IPS-NIHi7 (cell line): ENCODE measurements at regions not wholly inside any gene's neighbourhood (a gene's known extent, or its start where the extent isn't known, plus 50 kb on each side); places are given as distances from the start of the nearest gene placed in this dataset.
"Not testable (repeated sequence)": the region's sequence is repeated elsewhere in the genome, so short reads cannot be mapped to it uniquely, and the experiment has no call there.

ENCODE experiments used
- DNase-seq: peaks from one replicate; pipeline ENCODE4 v3.0.0; 2012; ENCODE audit warnings: mixed read lengths; ENCODE audit errors: extremely low spot score

DNA sequence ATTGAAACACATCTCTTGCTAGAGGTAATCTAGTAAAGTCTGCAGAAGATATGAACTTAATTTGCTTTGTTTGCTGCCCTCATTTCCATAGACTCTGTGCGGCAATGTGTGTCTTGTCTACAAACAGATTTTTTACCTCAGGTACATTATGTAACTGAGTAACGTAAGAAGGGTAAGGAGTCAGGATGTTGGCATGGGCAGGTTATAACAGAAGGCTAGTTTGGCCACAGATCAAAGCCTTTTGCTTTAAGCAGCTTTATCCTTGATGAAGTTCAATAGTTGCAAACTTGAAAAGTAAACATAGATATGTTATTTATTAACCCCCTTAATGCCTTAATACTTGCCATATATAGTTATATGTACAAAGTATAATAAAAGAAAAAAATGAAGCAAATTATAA, 391.6 kb upstream of the FKBP1C start:
- DNase-seq: no peak

DNA sequence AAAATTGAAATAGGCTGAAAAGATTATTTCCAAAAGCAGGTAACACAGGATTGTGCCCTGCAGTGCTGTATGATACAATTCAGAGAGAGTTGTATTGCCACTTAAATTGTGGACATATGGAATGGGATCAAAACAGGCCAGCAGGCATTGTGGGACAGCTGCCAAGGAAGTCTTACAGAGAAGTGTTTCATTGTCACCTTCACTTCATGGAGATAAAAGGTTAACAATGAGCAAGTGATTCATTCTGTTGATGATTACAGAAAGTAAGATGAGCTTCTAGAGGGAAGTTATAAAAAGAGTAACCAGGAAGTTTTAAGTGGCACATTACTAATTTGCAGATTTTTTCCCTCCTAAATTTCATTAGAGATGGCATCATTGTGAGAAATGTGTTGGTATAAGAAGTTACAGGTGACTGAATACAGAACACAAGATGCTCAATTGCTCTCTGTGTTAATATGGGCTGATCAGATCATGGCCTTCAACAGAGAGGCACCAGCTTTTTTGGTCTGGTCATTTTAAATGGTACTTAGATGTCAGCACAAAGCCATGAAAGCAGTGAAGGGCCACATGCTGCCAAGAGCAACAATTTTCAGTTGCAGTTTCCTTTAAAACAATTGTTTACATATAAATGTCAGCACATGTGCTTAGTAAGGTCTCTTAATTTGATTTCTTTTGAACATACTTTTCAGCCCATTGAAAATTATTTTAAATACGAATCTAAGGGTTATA, 402.5 kb upstream of the FKBP1C start:
- no peak for DNase-seq

DNA sequence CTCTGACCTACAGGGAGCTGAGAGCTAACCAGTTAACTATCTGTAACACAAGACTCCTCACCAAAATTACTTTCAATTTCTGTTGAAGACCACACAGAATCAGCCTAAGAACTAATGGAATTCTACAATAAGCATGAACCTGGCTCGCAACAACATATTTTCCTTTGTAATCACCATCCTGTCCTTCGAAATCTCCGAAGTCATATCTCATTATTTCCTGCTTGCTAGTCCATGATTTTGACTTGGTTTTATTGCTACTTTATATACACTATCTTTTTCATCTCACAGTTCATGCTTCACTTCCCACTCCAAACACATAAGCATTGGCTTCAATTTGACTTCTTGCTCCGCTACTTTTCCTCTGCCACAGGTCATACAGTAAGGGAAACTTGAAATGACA, 405.8 kb upstream of the FKBP1C start:
- DNase-seq: no peak

DNA sequence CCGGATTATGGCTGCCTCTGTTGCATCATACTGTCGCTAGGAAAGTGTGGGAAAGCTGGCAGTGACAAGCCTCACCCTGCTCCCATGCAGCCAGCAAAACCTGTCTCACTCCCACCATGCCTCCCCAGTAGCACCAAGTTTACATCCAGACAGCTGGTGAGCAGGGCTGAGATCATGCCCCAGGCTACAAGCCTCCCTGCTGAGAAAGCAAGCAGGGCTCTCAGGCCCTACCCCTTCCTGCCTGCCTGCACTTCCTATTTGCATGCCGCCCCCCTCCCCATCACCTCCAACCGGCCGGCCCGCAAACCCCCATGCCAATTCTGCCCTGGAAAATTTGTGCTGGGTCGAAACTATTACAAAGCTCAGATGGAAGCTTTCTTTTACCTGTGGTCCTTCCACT, 408.2 kb upstream of the FKBP1C start:
- peak; percentile 31 for DNase-seq

DNA sequence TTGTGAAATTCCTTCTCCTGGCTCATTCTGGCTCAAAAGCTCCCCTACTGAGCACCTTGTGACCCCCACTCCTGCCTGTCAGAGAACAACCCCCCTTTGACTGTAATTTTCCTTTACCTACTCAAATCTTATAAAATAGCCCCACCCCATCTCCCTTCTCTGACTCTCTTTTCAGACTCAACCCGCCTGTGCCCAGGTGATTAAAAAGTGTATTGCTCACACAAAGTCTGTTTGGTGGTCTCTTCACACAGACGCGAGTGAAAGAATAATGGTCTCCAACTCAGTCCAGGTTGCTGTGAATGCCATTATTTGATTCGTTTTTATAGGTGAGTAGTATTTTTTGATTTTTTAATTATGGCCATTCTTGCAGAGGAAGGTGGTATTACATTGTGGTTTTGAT, 414.1 kb upstream of the FKBP1C start:
- no peak for DNase-seq

DNA sequence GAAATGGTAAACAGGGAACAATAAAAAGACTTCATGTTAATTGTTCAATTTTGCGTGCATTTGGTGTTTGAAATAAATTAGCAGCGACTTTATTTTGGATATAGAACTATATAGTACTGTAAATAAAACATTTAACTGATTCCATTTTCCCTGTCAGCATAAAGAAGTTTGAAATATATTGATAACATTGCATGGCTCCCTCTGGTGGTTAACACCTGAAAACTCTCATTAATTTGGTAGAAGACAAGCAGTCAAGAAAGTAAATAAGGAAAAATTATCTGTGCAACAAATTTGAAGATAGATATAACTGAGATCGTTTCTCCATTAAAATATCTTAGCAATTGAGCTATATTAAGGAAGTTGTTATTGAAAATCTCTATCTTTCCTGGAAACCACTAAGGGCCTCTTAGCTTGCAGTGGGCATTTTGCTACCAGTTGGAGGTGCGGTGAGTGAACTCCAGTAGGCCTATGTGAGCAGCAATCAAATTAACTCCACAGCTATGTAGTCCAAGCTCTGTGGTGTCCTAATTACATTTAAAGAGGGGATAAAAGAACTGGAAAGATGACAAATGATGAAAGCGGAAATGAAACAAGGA, 435.7 kb upstream of the FKBP1C start:
- DNase-seq: peak; percentile 13

DNA sequence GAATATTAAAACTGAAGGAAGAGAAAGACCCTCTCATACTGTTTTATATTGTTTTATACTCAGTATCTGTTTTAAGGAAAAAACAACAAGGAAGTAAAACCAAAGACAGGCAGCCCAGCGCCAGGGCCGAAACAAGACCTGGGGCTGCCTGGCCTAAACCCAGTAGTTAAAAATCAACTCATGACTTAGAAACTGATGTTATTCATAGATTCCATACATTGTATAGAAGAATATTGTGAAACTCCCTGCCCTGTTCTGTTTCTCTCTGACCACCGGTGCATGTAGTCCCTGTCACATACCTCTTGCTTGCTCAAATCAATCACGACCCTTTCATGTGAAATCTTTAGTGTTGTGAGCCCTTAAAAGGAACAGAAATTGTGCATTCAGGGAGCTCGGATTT, 445.1 kb upstream of the FKBP1C start:
- not testable (repeated sequence) for DNase-seq

DNA sequence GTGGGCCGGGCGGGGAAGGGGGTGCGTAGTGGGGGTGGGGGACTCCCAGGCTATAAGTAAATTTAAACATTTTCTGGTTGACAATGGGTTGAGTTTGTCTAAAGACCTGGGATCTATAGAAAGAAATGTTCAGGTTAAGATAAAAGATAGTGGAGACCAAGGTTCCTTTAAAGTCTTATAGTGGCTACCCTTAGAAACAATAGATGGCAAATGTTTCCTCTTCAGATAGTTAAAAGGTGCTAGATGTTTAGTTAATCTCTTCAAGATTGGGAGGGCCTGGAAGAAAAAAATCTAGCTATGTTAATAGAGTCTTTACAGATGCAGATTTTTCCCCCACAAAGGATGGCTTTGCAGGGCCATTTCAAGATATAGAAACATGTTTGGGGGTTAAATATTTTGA, 446.4 kb upstream of the FKBP1C start:
- DNase-seq: no peak

DNA sequence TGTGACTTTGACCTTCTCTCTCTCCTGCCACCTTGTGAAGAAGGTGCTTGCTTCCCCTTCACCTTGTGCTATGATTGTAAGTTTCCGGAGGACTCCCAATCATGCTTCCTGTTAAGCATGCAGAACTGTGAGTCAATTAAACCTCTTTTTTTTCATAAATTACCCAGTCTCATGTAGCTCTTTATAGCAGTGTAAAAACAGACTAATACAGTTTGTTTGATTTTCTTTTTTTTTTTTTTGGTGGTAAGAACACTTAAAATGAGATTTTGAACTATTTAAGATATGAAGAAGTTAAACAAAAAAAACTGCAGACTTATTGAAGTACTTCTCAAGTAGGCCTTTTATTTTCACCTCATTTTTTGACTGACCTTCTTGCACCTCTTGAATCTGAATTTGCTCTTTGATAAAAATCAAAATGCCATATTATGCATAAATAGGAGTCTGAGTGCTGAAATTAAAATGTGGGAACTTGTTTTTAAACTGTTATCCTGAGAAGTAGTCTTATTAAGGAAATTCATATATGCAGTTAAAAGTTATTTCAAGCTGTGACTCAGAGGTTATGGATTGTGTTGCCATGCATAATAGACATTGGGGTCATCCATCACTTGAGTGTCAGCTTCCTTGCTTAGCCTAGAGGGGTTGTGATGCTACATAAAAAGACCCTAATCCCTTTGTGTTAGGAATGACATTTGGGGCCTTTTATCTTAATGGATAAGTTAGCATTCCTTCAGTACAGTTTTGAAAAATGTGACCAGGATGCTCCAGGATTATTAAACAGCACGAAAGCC, 447.9 kb upstream of the FKBP1C start:
- DNase-seq: no peak

DNA sequence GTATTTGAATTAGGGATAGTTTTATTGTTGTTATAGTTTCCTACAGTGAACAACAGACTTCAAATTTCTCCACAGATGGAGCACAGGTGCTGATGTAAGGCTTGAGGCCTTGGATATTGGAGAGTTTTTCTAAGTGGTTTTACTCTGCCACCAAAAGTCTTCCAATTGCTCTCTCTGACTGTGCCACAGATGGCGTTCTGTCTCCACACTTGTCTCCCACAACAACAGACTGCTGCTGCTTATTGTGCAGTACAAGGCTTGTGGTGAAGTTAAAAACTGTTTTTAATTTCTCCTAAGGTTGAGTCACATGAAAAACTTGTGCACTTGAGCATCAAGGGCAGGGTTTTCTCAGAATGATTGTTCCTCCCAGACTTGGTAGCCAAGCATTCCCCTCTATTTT, 460.9 kb upstream of the KHDRBS2 start:
- no peak for DNase-seq

DNA sequence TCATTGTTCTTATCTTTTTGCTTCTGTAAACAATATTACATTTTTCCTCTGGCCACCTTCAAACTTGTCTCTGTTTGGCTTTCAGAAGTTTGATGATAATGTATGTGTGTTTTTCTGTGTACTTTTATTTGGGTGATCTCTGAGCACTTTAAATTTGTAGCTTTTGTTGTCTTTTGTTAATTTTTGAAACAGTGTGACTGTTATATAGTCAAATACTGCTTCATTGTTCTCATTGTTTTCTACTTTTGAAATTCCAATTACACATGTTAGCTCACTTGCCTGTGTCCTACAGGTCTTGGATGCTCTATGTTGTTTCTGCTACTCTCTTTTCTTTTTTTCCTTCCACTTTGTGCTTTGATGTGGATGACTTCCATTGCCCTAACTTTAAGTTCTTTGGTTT, 460.1 kb upstream of the KHDRBS2 start:
- DNase-seq: no peak

DNA sequence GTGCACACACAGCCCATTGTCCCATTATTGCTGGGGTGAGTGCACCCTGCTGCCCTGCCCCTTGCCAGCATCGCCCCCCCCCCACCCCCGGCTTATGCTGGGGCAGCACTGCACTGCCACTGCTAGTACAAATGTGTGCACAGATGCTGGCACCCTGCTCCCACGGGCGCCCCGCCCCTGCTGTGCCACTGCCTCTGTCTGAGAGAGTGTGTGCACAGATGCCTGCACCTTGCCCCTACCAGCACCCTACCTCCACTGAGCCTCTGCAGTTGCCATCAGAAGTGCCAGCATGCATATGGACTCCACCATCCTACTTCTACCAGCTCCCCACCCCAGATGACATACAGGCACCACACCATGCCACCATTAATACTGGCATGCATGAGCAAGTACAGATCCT, 454.6 kb upstream of the KHDRBS2 start:
- no peak for DNase-seq

DNA sequence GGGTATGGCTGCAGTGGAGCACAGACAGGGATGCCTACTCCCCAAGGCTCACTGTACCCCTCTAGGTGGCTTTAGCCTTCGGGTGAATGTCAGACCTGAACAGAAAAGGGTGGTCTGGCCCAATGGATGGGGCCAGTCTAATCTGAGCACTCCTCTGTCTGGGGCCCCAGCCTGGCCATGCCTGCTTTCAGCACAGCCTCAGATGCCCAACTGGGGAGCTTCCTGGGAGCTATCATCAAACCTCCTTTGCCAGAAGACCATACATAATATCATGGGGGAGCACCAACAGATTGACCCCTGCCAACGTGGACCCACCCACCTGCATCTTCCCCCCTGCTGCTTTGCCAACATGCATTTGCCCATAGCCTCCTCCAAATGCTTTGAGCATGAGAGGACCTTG, 454.1 kb upstream of the KHDRBS2 start:
- DNase-seq: no peak

DNA sequence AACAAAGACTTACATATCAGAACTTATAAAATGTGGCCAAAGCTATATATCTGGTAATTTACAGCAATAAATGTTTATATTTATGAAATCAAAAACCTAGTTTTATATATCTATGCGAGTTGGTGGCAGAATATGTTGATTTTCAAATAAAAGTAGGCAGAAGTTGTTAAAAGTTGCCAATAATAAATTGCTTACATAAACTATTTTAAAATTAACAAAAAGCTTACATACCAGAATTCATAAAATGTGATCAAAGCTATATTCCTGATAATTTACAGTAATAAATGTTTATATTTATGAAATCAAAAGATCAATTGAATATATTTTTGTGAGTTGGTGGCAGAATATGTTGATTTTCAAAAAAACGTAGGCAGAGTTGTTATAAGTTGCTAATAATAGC, 451.8 kb upstream of the KHDRBS2 start:
- no peak for DNase-seq

DNA sequence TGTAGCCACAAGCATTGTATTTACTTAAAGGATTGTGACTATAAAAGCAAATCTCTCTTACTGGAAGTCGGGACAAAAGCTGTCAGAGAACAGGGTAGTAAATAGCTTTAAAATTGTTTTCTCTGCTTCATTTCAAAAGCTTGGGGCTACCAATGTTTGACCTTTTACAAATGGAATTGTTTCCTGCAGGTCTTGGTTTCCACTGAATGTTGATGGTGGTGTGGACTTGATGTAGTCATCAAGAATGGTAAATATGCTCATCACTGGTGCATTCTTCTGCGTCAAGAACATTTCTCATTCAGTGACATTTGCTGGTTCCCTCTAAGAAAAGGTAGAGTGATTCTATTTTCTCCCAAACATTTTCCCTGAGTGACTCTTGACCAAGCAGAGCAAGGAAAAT, 435.4 kb upstream of the KHDRBS2 start:
- no peak for DNase-seq

DNA sequence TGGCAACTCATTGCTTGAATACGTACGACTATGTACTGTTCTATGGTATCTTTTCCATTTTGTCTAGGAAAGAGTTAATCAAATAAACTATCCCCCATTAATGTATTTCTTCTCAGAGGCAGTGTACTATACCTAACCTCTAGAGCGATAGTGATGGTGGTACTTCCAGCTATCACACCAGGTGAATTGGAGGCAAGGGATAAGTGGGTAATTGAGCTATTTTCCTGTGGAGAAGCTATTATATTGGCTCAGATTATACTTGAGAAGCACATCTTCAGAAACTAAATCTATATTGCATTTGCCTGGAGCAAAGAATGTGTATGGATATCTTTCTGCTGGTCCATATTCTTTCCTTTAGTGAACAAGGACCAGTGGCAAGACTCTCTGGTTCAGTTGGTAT, 430.7 kb upstream of the KHDRBS2 start:
- DNase-seq: no peak

DNA sequence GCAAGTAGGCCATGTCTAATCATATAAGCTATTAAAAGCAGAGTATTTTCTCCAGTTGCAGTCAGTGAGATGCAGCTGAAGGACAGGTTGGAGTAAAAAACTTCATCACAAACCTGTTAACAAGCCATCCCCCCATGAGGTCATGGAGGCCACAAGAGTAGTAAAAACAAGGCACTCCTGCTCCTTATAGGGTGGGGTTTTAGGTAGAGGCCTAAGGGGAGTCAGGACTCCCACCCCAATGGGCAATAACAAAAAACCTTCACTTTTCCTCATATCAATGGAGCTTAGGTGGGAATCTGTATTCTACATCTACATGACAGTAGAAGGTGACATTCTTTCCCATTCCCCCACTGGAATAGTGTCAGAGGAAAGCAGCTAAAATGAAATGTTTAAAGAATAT, 428.1 kb upstream of the KHDRBS2 start:
- DNase-seq: peak; percentile 8

DNA sequence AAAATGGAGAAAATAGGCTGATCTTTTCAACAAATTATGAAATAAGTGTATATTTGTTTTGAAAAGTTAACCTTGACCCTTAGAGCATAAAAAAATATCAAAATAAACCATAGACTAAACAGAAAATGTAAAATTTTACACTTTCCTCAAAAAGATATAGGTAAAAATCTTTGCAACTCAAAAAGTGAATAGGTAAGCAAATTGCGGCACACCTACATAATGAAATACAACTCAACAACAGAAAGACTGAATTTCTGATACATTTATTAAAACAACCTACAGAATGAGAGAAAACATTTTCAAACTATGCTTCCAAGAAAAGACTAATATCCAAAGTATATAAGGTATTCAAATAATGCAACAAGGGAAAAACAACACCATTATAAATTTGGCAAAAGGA, 425.7 kb upstream of the KHDRBS2 start:
- no peak for DNase-seq

DNA sequence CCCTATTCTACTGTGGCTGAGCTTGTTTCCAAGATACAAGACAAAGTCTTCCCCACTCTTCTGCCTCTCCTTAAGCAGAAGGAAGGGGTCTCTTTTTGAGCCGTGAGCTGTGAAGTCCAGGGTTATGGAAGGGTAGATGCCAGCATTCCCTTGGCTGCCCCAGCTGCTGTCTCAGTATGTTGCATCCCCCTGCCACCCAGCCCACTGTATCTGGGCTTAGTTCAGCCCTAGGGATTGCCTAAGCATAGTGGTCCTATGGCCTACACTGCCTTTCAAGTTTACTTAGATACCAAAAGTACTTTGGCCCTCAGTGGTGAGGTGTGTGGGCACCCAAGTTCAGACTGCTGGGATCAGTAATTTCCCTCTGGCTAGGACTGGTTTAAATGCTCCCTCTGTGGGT, 421.9 kb upstream of the KHDRBS2 start:
- DNase-seq: no peak

DNA sequence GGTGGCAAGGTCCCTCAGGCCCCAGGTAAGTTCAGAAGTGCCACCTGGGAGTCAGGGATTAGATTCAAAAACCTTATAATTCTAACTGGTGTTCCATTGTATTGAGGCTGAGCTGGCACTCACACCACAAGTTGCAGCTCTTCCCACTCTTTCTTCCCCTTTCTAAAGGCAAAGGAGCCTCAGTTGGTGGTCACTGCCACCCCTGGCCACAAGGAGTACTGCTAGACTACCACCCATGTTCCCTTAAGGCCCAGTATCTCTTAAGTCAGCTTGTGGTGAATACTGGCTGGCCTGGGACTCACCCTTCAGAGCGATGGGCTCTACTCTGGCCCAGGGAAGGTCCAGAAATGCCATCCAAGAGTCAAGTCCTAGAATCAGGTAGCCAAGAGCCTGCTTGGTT, 421.1 kb upstream of the KHDRBS2 start:
- DNase-seq: peak; percentile 16

DNA sequence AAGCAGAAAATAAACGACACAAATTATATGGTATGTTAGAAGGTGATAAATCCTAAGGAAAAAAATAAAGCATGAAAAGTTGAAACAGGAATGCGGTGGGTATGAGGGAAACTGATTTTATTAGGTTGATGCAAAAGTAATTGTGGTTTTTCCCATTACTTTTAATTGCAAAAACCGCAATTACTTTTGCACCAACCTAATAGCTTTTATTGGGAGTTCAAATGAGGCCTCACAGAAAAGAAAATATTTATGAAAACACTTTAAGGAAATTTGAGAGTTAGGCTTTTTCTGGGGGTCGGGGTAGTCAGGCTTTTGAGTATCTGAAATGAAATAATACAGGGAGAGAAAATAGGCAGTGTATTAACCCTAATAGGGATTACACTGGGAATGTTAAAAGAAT, 397.0 kb upstream of the KHDRBS2 start:
- DNase-seq: no peak

DNA sequence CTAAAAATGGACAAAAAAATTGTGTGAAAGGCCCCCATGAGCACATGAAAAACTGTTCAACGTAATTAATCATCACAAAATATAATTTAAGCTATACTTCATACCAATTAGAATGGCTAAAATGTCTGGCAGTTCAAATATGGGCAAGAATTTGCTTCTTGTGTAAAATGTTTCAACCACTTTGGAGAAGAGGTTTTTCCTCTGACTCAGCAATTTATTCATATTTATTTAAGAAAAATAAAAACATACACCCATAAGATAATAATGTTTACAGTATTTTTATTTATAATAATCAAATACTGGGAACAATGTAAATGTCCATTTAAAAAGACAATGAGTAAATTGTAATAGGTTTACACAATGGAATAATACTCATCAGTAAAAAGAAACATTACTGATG, 395.1 kb upstream of the KHDRBS2 start:
- no peak for DNase-seq

DNA sequence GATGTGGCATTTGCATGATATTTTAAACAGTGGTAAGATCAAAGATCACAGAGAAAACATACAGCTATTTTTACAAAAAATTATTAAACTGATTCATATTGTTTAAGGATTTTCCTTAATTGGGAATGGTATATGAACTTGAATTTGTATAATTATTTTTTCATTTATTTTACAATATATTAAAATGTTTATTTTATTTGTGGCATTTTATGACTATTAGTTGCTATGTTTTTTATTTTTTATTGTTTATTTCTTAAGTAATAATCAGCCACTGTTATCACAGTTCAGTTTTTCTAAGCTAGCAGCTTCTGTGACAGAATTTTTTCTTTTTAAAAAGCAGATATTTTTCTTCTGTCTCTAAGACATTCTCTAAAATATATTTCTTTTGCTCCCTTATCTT, 387.0 kb upstream of the KHDRBS2 start:
- DNase-seq: no peak
